SW480 (cell line): ENCODE measurements at regions not wholly inside any gene's neighbourhood (a gene's known extent, or its start where the extent isn't known, plus 50 kb on each side); places are given as distances from the start of the nearest gene placed in this dataset.

ENCODE experiments used
- DNase-seq: peaks from one replicate; pipeline ENCODE4 v3.0.0-alpha.2; 2016; ENCODE audit warnings: low spot score

DNA sequence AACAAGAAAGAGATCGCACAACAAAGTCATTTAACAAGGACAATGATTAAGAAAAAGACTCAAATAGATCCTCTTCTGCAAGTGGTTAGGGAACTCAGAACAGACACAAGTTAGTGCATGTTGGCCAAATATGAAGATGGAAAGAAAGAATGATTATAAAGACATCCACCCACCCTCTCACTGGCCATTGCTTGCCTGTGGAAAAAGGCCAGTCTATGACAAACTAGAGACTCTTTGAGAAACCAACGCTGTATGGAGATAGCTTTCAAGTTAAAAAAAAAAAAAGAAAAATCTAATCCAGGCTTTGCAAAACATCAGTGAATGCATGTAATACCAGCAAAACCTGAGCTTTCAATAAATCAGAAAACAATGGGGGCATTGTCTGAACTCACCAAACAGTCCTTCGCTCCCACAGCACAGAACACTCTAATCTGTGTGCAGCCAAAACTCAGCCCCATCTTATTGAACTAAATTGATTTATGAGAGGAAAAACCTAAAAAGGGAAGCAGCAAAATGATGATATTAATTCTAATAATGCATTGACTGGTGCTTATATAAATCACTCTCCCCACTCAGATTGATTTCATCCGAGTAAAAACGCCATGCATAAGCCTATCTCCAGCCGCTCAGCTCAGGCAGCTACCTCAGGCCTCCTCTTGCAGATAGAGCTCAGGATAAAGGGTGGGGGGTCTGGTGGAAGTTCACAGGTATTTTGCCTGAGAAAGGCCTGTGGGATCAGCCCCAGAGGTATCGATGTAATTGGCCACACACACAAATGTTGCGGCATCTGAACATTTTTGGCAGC is 547.1 kb downstream of the CCDC171 start:
- DNase-seq = no peak

- no peak for DNase-seq
These were observed 547.8 kb downstream of the CCDC171 start for GRCh38 chr9:16100537-16101091.

DNA sequence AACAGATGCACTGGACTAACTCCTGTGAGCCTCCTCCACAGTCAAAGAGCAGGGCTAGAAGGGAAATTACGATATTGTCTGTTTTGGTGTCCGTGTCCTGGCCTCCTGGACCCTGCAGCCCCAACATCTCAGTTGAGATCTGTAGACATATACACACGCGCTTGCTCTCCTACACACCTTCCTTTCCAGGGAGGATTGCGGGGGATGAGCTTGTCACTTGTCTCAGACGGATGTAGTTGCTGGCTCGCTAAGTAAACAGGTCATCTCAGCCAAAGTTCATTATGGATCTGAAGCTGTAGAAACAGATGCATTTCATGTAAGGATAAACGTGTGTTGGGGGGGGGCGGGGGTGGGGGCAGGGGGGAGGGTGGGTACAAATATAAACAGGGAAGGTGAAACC is 549.3 kb downstream of the CCDC171 start:
- DNase-seq = no peak

DNA sequence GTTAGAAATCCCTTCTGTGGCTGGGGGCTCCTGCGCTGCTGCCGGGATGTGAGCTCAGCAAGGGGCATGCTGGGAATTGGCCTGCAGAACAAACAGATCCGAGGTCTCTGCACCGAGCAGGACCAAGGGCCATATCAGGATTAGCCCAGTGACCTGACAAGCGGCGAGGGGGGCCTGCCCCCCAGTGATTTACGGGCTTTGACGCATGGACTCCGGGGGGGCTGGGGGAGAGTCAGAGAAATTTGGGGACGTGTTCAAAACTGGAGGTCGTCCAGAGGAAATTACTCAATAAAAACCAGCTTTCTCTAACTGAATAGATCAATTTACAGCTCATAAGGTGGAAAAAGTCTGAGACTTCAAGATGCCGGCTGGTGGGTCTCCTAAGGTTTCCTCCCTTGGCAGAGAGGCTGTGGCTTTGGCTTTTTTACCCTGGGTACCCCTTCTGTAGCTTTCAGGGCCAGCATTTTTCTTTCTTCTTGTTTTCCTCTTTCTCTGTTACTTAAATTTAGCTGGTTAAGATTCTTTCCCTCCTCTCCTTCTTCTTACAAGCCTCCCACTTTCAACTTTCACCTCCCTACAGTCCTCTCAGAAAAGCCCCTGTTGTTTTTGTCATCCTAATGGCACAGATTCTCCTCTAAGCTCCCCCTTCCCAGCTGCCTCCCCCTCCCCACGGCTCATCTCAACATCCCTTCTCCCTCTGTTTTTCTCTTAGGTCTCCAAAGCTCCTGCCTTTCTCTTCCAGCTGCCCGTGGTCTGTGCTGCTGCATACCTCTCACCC is 551.0 kb downstream of the CCDC171 start:
- no peak for DNase-seq

- DNase-seq = no peak
These were observed 552.6 kb downstream of the CCDC171 start for GRCh38 chr9:16105168-16106020.

GRCh38 chr9:16106021-16106571 is 553.3 kb downstream of the CCDC171 start:
- DNase-seq = no peak

GRCh38 chr9:16112116-16112515 is 559.3 kb downstream of the CCDC171 start:
- no peak for DNase-seq

DNA sequence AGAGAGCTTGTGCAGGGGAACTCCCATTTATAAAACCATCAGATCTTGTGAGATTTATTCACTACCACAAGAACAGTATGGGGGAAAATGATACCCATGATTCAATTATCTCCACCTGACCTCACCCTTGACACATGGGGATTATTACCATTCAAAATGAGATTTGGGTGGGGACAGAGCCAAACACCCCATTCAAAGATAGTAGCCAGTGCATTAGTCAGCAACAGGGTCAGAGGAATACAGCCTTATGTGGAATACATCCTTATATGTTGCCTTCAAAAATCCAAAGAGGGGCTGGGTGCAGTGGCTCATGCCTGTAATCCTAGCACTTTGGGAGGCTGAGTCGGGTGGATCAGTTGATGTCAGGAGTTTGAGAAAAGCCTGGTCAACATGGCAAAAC is 563.2 kb downstream of the CCDC171 start:
- DNase-seq = no peak

DNA sequence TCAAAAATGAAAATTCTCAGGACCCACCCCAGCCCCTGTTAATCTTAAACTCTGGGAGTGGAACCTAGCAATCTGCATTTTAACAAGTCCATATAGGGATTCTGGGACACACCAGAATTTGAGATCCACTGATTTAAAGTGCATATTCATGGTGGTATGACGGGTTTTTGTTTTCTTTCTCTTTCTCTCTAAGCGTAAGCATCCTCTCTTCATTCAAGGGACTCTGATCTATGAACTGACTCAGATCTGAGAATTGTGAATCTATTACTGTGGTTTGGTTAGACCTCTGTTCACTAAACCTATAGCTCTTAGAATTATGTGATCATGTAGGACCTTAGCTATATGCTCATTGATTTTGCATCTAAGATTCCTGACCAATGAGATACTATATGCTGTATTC is 565.2 kb downstream of the CCDC171 start:
- DNase-seq = no peak

- DNase-seq = no peak
These were observed 566.7 kb downstream of the CCDC171 start for GRCh38 chr9:16119261-16120230.

- no peak for DNase-seq
These were observed 567.4 kb downstream of the CCDC171 start for GRCh38 chr9:16120231-16120641.

DNA sequence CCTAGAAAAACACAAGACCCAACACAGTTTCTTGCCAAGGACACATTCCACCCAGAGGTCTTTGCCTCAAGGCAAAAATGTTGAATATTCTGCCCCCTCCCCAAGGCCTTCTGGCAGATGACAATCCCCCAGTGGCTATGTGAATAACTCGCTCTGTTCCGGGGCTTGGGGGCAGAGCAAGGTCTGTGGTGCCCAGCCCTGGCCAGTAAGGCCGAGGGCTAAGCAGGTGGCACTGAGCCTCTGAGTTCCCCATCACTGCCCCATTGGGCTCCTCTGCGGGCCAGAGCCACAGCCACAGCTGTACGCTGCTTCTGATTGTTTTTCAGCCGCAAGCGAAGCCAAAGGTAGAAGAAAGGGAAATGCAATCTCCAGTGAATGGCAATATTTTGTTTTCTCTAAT is 567.9 kb downstream of the CCDC171 start:
- DNase-seq = no peak

GRCh38 chr9:16121168-16121567 is 568.3 kb downstream of the CCDC171 start:
- no peak for DNase-seq

- DNase-seq = no peak
These were observed 568.9 kb downstream of the CCDC171 start for GRCh38 chr9:16121601-16122286.

GRCh38 chr9:16125629-16126028 is 572.8 kb downstream of the CCDC171 start:
- no peak for DNase-seq

- DNase-seq = no peak
These were observed 573.2 kb downstream of the CCDC171 start for GRCh38 chr9:16126042-16126441.

GRCh38 chr9:16128003-16128402 is 575.2 kb downstream of the CCDC171 start:
- DNase-seq = no peak

DNA sequence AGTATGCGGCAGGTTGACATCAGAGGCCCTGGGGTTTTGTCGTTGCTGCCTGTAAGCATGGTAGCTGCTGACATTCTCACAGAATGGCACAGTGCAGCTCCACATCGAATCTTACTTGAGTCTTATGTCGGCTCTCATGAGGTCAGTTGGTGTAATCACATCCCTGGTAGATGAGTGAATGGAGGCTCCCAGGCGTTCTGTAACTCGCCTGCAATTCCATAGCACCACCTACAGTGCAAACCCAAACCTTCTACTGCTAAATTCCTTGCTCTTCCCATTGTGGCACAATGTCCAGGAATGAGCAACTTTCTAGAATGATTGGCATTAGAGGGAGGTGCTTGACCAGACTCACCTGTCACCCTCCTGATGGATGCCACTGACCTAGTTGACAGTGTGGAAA is 578.4 kb downstream of the CCDC171 start:
- DNase-seq = no peak

DNA sequence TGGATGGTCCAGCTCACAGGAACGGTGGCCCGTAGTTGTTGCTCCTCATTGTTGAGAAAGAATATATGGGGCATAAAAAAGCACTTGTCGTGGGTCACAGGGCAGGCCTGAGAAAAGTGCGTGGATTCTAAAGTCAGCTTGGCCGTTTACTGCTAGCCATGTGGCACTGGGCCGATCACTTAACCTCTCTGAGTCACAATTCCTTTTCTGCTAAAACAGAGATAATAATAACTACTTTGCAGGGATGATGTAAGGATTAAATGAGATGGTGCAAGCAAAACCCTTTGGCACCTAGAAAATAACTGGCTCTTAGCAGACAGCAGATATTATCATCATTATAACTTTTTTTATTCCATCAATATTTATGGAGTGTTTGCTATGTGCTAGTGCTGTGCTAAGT is 579.7 kb downstream of the CCDC171 start:
- no peak for DNase-seq

DNA sequence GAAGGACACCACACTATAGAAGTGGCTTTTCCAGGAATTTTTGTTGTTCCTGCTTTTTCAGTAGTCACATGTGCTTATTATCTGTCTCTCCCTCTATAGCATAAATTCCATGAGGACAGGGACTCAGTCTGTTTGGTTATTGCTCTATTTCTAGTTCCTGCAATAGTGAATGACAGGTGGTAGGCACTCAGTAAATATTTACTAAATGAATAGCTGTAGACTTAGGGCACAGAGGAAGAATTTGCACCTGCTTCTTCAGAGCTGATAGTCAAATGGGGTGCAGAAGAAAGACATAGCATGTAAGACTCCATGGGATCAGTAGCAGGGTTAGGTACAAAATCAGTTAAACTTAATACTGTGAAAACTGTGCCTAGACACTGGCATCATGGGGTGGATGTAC is 580.2 kb downstream of the CCDC171 start:
- DNase-seq = no peak
